Stimulated activated CD4-positive, alpha-beta T cell treated with anti-CD3 and anti-CD28 coated beads, Interleukin-2, amount 100 ng/mL, for 48 hours (primary cell): ENCODE measurements at regions not wholly inside any gene's neighbourhood (a gene's known extent, or its start where the extent isn't known, plus 50 kb on each side); places are given as distances from the start of the nearest gene placed in this dataset.

Source experiments
- DNase-seq, 2 donors: peaks; one replicate each; pipeline ENCODE4 v3.0.0-alpha.2; 2020

DNA sequence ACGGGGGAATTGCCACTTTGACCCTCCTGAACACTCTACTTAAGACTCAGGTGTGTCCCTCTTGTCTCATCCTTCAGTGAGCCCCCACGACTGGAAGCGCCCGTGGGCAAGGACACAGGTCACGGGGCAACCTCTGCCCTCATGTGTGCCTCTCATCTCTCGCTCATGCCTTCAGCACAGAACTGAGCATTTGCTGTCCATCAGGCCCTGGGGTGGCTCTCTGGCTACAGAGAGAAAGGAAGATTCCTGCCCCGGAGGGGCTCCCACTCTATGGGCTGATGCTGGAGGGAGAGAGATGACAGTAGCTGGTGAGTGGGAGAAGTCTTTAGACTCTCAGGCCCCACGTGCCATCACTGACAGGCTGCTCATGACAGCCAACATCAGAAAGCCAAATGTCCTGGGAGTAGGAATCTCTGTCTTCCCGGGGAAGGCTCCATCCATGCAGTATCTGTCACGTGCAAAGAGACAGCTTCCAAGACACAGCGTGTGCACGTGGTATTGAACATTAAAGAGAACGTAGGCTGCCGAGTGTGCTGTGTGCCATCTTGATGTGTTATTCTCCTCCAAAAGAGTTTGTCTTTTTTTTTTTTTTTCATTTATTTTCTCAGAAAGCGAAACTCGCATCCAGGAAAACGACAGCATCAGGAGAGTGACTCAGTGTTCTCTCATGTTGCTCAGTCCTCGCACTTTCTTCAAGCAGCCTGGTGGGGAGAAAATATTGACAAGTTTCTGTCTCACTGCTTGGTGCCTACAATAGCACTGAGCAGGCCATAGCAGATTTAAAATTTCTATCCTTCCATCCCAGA, 190.5 kb downstream of the GAS1 start:
- DNase-seq, result no peak

DNA sequence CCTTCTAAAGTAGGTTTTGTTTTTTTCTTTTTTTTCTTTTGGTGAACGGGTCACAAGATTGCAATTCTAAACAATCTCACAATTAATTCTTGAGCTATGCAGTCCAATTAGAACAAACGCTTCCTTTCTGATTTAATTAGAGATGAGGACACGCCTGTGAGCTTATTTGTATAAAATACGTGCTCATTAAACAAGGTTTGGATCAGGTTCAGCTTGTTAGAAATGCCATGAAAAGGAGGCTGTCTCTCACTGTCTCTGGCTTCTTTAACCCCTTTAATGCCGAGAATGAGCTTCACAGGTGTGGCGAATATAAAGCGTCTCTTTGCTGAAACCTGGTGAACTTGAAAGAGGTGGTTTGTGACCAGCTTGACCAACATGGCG, 191.8 kb downstream of the GAS1 start:
- no peak for DNase-seq

- DNase-seq, result no peak
Measured at GRCh38 chr9:86754581-86755560, 192.4 kb downstream of the GAS1 start.

DNA sequence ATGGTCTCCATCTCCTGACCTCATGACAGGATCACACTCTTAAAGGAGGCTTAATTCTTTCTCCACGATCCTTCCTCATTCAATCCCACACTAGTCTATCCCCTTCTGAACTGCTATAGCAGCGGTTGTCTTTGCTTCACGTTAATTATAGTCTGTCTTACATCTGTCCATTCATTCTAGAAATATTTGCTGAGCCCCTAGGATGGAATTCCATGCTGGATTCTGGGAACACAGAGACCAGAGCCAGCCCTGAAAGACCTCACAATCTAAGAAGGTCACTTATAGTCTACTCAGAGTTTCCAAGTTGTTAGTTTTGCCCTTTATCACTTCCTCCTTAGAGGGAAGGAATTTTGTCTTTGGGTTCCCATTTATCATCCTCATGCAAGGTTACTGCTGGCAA, 193.5 kb downstream of the GAS1 start:
- no peak for DNase-seq

- DNase-seq, result no peak
Measured at GRCh38 chr9:86752733-86753132, 194.6 kb downstream of the GAS1 start.

DNA sequence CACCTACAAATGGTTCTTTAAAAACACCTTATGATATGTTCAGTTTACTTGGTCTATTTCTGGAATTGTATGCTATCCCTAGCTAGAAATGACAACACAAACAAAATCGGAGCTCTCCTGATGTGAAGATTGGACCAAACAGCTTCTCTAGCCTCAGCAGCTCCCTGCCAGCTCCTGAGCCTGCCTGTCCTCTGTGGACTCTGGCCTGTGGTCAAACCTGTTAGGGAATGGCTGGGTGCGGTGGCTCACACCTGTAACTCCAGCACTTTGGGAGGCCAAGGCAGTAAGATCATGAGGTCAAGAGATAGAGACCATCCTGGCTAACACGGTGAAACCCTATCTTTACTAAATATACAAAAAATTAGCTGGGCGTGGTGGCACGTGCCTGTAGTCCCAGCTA, 195.3 kb downstream of the GAS1 start:
- DNase-seq, result no peak

- no peak for DNase-seq
Measured at GRCh38 chr9:86751207-86751606, 196.1 kb downstream of the GAS1 start.

DNA sequence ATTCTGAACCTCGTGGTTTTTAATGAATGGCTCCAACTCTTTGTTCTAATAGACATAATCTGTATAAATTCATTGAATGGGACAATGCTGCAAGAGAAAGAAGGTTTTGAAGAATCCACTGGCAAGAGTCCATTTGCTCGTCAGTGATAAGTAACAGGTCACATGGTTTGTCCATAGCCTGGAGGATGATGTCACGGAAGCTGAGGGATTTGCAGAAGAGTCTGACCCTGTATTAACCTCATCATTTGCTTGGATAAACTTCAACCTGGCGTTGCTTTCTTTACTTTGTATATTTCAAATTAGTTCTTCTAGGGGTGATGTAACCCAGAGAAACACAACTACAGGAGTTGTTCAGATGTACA, 197.4 kb downstream of the GAS1 start:
- no peak for DNase-seq

GRCh38 chr9:86749161-86749893, 198.0 kb downstream of the GAS1 start:
- no peak for DNase-seq

DNA sequence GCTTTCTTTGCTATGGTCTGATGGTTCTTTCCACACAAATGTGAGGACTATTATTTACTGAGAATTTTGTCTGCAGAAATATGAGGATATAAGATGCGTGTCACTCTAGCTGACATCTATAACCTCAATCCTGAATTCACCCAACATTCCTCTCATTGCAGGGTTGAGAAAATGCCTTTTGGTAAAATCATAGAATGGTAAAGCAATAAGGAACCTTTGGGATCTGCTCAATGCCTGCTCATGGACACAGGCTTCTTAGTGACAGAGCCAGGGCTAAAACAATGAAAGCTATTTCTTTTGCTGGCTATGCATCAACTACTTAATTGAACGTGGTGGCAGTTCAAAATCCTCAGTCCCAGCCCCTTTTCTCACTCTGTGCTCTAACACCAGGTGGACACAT, 199.6 kb downstream of the GAS1 start:
- no peak for DNase-seq

DNA sequence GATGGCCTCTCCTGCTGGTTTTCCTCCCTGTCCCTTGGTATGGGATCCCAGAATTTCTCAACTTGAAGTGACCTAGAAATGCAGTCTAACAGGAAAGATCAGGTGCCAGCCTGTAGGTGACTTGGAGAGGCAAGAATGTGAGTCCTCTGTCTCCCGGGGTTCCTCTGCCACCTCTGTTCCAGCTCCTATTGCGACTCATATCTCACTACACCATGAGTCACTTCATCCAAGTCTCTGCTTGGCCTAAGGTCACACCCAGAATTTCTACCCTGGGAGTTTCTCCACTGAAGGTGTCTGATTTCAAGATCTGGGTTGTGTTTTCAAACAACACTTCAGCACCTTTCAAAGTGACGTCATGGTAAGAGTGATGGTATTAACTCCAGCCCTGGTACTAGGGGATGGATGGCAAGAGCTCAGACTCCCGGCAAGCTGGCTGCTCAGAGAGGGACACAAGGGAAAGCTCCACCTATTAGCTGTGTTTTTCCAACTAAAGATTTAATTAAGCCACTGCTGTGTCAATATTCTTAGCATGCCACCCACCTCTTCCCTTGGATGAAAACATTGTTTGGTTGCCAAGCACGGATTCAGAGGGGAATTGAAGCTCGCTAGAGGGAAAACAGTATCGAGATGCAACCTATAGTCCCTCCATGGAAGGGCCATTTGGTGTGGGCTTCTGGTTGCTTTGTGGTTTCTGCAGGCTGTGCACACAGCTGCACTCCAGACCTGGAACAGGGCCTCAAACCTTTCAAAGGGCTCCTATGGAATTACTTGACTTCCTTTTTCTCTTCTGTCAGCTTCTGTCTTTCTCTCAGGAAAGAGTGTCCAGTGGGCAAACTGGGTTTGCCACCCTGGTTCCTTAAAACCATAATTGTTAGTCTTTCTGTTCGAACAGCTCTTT, 205.7 kb downstream of the GAS1 start:
- no peak for DNase-seq

DNA sequence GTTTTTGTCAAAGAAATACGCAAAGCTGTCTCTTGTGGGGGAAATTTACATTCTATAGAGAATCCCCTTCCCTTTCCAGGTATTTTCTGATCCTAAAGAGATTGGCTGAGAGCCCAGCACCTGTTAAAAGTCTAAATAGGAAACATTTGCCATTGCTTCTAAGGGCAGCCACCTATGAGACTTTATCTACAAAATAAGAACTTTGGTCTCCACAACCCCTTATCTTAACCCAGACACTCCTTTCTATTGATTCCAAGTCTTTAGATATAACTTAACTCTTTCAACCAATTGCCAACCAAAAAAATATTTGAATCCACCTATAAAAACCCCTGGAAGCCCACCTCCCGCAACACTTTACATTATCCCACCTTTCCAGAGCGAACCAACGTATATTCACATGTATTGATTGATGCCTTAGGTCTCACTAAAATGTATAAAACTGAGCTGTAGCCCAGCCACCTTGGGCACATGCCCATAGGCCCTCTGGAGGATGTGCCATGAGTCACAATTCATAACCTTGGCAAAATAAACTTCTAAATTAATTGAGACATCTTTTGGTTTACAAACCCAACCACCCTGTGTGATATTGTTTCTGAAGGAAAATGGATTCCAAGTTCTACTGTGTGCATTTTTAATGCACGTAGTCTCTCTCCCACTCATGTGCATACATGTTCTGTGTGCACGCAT, 211.4 kb downstream of the GAS1 start:
- DNase-seq, result no peak

- no peak for DNase-seq
Measured at GRCh38 chr9:86734771-86735170, 212.5 kb downstream of the GAS1 start.

DNA sequence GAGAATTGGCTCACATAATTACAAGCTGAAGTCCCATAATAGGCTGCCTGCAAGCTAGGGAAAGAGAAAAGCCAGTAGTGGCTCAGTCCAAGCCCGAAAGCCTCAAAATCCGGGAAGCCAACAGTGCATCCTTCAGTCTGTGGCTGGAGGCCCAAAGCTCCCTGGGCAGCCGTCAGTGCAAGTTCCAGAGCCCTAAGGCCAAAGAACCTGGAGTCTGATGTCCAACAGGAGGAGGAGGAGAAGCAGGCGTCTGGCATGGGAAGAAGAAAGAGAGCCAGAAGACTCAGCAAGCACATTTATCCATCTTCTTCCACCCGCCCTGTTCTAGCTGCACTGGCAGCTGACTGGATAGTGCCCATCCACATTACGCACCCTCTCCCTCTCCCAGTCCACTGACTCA, 213.4 kb downstream of the GAS1 start:
- DNase-seq, result no peak

DNA sequence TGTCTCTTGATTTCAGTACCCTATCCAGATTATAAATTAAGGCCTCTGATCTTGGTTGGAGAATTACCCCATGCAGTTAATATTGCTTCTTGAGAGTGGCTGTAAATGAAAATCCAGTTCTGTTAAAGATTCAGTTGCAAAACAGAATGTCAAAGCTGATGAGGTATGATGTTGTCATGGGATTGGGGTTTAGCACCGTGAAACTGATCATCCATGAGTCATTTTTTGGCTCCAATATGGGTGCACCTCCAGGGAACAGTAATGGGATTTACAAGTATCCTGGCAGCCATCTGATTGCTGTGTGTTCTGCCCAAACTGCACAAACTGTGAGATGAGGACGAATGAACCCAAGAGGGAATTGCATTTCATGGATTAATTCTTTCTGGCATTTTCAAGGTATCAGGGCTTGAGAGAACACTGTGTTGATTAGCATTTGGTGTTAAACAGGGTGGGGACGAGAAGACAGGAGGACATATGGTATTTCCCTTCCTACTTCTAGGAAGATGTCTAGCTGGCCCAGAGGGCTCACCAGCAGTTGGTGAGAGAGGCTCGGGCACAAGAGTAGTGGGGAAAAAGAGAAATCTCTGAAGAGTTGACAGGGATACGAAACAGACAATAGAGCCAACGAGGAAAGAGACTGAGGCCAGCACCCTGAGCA, 214.7 kb downstream of the GAS1 start:
- no peak for DNase-seq

- no peak for DNase-seq
Measured at GRCh38 chr9:86731511-86732063, 215.7 kb downstream of the GAS1 start.

DNA sequence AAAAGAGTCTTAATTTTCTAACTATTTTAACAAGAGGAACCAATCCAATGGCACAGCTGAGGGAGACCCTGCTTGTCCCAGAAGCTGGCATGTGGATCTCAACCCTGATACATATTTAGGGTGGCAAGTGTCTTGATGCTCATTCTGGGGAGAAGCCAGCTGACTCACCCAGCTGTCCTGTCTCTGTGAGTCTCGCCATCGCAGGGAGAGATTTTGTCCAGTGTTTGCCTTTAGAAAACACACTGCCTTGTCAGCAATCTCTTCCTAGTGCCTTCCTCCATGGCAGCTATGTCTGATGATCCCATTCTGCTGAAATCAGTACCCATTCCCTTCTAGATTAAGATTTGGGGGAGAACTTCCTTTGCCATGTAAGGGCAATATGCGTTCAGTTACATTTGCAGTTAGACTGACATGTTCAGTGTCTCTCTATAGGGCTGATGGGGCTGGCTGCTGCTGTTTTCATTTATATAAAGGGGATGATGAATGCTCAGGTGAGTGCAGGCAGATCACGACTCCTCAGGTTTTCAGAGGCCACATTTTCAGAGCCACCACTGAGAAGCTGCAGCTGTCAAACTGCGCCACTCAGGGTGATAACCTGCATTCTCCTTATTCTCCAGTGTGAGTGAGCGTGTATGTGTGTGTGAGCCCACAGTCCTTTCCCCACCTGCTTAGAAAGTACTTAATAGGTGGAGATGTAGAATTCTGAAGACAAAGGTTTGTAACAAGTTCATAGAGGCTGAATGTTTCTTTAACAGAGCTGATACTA, 217.0 kb downstream of the GAS1 start:
- no peak for DNase-seq

GRCh38 chr9:86724529-86724928, 222.8 kb downstream of the GAS1 start:
- no peak for DNase-seq

DNA sequence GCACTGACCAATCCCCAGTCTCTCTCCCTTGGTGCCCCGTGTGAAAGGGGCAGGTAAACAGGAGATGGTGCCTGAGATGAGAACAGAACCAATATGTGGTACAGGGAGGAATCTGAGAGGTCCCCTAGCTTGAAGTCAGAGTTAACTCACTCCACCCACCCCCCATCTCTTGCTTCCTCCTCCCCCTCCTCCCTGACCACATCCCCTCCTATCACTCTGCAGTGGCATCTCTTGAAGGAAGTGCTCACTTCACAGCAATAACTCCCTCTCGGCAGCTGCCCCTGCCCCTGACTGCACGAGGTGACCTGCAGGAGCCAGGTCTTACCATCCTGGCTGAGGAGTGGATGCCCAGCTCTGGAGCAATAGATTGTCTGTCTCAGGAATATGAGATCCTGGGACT, 224.0 kb downstream of the GAS1 start:
- DNase-seq, result no peak

DNA sequence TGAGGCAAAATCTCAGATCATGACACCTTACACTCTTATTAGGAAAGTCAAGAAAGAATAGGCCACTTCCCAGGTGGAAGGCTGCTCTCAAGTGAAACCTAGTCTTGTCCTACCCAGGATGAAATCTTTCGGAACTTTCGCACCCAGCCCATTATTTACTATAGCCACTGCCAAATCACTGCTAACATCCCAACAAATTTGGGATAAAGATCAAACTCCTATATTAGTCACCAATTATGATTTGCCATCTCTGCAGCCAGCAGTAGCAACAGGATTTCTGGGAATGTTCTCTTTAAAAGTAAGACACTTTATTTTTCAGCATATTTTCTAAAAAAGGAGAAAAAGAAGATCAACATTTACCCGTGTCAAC, 224.6 kb downstream of the GAS1 start:
- DNase-seq, result no peak
